ENCODE measurements at regions not wholly inside any gene's neighbourhood (a gene's known extent, or its start where the extent isn't known, plus 50 kb on each side); places are given as distances from the start of the nearest gene placed in this dataset.

DNA sequence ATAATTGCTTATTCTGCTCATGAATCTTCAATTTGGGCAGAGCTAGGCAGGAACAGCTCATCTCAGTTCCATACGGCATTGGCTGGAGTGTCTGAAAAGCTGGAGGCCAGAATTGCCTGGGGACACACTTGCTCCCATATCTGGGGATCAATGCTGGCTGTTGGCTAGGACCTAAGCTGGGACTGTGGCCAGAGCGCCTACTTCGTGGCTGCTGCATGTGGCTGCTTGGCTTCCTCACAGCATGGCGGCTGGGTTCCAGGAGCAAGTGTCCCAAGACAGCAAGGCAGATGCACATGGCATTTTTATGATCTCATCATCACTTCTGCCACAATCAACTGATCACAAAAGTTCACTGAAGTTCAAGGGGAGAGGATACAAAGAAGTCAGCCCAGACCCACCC lies 200.2 kb downstream of the TTC8 start:
- no peak for DNase-seq

DNA sequence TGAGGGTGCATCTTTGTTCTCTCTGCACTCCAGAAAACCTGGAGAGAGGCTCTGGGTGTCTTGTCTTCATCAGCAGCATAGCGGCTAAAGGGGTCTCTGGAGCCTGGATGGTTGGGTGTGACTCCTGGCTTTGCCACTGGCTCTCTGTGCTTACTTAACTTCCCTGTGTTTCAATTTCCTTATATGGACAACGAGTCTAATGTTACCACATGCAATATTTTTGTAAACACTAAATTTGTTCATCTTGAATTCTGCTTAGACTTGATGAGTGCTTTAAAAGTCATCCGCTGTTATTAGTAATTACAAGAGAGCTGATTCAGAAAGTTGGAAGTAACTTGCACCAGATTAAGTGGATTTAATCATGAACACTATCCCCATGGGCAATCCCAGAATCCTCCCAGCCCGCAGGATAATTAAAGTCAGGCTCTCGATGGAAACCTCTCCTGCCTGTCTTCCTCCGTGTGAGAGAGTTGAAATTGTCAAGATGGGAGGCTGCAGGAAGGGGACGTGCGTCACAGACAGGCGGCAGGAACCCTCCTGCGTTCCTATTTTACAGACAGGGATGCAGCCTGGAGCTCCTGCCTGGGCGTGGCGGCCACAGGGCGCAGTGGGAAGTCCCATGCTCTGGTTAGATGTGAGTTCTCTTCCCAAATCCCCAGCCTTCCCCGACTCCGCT lies 201.2 kb downstream of the TTC8 start:
- no peak for DNase-seq

DNA sequence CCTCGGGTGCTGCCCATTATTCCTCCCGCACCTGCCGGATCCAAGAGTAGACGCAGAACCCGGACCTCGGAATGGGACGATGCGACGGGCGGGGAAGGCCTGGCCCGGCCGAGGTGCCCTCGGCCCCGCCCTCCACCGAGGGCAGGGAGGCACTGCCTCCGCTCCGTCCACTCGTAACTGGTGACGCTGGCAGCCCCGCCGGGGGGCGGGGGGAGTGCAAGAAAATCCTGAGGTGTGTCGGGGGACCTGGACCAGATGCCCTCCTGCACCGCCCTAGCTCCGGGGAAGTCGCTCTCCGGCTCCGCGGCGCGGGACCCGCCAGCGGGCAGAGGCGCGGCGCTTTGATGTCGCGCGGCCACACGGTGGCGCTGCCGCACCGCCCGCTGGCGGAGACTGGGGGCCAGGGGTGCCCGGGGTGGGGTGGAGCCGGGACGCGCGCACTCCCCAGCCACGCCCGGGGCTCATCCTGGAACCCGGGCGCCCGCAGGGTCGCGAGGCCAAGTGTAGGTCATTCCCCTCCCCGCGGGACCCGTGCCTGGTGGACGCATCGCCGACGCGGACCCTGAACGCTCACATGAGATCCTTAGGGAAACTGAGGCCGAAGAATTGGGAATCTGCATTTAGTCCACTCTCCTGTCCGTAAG lies 202.8 kb downstream of the TTC8 start:
- peak in 1 of 2 experiments; percentile 73 for DNase-seq

DNA sequence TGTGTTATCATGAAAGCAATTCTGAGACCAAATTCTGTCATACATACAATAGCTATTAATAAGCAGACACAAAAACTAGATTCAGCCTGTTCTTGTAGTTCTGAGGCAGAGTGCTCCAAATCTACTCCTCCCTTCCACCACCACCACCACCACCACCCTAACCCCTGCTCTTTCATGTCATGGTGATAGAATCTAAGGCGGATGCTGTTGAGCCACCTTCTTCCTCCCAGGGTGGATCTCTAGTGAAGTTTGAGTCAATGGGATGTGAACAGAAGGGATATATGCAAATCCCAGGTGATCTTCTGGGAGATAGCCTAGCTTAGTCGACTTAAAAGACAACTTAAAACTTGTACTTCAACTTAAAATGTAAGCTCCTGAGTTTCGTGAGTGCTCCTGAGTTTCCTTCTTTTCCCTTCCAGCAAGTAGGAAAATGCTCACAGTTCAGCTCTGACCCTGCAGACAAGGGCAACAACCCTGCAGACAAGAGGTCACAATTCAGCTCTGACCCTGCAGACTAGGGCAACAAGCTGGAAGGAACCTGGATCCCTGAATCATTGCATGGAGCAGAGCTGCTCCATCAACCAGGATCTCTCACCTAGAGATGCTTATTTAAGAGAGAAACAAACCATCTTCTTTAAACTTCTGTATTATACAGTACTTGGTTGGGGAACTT lies 204.1 kb downstream of the TTC8 start:
- no peak for DNase-seq

DNA sequence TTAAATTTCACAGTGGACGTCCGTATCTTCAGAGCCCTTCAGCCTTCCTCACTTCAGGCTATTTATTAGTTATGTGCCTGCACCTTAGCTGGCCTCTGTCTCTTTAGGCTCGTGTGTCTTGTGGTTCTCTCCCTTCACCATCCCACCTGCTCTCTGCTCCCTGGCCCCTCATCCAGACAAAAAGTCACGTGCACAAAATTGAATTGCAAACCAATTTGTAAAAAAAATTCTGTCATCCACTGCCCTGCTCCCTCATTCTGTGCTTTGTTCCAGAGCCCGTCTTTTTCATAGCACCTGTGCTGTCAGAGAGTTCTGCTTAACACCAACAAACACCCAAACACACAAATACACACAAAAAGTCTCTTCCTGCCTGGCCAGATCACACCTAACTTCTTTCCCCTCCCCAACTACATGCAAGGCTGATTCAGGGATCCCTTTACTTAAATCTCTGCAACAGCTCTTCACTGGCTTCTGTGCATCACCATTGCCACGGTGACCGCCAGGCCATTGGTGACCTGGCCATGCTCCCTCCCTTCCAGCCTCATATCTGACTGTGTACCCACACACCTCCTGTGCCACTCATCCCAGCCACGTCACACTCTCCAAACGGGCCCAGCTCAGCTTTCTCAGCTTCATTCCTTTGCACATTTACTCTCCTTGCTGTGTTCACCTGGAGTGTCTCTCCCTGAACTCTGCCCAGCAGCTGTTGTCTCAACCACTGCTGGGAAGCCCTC lies 205.7 kb downstream of the TTC8 start:
- no peak for DNase-seq

DNA sequence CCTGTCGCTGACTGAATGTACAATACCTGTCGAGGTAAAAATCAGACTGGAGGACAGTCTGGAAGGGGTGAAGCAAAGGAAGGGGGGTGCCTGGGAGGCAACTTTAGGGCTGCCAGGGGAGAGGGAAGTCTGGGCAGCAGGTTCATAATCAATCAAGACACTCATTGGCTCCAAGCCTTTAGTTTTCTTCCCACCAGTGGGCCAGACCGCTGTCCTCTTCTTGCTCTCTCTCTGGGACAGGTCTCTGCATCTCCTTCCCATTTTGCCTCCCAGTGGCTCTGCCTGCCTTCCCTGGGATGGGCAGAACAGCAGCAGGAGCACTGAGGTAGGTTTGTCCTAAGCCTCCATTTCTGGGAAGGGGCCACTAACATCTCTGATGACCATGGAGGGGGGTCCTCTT lies 206.5 kb downstream of the TTC8 start:
- no peak for DNase-seq

DNA sequence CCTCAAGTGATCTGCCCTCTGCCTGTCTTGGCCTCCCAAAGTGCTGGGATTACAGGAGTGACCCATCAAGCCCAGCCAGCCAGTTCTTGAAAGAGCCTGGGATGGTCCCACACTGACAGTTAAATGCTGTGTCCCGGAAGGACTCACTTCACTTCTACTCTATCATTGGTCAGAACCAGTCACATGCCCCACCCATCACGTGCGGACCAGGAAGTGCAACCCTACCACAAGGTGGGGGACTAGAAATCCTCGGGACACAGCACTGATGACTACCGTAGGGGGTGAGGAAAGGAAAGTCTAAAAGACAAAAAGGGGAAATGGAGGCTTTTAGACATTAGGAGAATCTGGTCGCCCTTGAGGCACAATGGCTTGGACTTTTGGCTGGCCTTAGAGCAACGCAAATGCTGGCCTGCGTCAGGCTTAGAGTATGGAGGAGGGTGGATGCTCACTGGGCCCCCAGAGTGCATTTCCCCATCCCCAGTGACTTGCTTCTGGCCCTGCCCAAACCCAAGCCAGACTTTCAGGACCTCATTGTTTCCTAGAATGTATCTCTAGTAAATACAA lies 207.7 kb downstream of the TTC8 start:
- no peak for DNase-seq

DNA sequence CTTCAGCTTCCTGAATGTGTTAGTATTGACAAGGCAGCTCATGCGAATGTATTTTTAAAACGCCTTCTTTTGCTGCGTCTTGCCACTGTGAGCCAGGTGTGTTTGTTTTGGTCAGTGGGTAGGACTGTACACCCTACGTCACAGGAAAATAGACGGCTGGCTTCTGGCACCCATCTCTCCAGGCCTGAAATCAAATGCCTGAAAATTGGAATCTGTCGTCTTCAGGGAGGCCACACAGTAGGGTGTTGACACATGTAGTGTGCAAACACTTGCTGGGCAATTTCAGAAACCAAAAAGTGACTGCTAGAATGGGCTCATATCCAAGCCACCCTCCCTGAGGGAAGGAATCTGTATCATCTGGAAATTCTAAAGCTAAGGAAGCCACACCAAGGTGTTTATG lies 209.3 kb downstream of the TTC8 start:
- no peak for DNase-seq

DNA sequence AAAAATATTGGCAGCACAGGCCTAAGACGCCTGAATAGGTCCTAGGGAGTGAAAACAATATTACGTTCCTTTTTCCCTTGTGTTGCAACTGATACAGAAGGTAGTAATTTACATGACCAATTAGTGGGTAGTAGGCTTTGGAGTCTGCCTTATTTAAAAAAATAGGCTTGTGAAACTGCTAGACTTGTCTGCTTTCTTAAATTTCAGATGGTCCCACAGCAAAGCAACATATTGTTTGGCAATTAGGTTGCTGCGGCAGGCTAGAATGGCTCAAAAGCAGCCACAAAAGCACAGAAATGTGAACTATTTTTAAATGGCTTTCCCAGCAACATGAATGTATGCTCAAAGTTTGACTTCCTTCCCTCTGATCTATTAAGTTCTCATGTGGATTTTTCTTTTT lies 211.9 kb downstream of the TTC8 start:
- no peak for DNase-seq

DNA sequence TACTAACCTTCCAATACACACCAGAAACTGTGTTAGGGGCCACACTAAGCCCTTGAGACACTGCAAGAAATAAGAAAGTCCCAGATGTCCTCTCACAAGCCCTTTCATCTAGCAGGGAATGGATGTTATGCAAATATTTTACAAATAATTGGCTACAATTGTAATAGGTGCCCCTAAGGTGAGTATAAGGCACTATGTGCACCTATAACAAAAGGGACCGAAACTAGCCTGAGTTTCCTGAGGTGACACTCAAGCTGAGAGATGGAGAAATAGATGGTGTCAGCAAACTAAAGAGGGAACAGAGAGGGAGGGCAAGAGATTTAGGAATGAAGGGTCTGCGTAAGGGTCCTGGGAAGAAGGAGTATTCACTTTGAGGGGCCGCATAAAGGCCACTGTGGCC lies 212.6 kb downstream of the TTC8 start:
- DNase-seq = no peak

DNA sequence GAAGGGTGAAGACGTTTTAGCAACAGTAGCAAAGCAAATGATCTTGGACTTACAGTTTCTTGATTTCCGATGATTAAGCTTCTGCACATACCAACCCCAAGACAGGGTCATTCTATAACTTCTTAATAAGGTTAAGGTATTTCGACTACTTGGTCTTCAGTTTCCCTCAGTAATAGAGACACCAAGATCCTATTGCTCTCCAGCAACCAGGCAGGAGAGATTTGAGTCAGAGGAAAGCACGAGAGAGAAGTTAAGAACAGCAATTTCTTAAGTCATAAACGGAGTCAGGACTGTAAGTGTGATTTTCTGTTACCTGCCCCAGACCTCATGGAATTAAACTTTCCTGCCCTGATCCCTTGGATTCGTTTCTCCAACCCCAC lies 215.6 kb downstream of the TTC8 start:
- no peak for DNase-seq

DNA sequence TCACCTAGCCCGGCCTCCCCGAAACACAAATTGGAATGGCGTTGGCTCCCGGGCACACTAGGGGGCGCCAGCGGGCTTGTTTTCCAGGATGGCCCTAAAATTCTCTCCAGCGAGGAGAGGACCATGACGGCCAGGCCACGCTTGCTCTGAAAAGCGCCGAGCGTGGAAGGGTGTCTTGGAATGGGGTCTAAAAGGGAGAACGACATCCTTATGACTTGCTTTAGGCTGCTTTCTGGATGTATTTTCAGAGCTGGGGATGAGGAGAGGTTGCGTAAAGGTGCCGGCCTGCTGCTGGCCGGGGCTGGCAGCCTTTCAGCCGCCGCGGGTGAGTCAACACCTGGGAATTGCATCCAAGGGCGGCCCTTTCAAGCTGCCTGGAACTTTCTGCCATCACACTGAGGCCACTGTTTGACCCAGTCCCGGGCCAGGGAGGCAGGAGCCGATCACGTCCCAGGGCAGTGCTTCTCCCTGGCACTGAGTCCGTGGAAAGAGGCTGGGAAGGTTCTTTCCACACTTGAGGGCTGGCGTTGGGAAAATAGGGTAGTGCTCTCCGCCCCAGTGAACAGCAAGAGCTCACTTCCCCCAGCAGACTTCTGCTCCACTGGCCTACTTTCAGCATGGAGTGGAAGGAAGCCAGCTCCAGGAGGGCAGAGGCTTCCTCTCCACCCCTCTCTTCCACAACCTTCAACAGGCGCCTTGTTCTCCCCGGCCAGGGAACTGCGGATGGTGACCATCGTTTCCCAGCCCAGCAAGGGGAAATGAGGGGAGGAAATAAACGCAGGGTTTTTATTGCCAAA lies 216.2 kb downstream of the TTC8 start:
- peak; percentile 65 to 89 for DNase-seq

DNA sequence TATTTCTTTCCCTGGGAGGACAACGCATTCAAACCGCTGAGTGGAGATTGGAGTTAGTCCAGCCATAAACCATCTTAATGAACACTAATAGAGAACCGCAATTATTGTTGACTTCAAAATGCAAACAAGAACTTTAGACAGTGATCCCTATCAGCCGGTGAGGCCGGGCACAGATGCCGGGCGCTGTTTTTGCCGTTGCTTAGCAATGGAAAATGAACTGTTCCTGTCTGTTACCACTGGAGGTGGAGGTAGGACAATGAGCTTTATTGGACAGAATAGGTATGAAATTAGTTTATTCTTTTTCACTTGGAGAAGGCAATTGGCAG lies 216.8 kb downstream of the TTC8 start:
- DNase-seq = peak; percentile 73 to 80

DNA sequence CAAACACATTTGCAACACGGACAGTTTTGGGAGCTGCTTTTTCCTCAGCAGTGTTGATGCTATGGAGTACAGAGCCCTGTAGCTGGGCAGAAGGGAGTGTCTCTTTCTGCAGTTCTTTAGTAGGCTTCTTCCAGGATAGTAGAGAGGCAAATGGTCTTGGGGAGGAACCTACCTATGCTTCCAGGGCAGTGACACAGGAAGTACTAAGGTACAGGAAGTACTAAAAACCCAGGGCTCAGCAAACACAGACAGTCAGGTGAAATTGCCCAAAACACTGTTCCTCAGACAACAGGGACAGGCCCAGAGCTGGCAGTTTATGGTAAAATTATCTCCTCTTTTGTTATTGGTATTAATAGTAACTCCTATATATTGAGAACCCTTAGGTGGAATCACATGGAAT lies 217.6 kb downstream of the TTC8 start:
- DNase-seq = no peak

DNA sequence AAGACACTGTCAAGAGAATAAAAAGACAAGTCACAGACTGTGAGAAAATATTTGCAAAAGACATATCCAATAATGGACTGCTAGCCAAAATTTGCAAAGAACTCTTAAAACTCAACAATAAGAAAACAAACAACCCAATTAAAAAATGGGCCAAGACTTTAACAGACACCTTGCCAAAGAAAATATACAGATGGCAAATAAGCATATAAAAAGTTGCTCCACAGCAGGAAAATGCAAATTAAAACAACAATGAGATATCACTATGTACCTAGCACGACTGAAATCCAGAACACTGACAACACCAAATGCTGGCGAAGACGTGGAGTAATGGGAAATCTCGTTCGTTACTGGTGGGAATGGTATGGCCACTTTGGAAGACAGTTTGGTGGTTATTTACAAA lies 228.9 kb downstream of the TTC8 start:
- no peak for DNase-seq

DNA sequence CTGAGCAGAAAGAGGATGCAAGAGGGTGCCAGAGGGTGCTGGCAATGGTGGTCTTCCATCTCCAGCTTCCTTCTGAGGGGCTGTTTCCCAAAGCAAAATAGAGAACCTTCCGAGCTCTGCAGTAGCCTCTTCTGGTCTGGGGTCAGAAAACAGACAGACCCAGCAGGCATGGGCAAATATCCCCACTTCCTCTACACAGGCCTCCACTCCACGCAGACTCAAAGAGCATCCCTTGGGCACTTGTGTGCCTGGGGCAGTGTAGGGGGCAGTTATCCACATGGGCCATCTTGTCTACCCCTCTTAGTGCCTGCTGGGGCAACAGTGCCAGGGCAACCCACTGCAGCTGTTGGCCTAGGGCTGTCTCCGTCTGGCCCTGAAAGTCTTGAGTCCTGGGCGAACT lies 231.9 kb downstream of the TTC8 start:
- no peak for DNase-seq

DNA sequence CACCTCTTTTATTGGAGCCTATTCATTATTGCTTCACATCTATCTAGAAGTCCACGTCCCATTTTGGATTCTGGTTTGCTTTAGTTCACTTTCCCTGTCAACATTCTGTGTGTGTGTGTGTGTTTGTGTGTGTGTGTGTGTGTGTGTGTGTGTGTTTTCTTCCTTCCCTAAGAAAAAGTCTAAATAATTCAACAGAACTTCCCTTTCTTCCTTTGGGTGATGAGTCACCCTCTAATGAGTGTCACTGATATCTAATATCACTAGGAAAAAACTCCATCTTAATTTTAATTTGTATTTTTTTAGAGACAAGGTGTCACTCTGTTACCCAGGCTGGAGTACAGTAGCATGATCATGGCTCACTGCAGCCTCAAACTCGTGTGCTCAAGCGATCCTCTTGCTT lies 234.2 kb downstream of the TTC8 start:
- no peak for DNase-seq

DNA sequence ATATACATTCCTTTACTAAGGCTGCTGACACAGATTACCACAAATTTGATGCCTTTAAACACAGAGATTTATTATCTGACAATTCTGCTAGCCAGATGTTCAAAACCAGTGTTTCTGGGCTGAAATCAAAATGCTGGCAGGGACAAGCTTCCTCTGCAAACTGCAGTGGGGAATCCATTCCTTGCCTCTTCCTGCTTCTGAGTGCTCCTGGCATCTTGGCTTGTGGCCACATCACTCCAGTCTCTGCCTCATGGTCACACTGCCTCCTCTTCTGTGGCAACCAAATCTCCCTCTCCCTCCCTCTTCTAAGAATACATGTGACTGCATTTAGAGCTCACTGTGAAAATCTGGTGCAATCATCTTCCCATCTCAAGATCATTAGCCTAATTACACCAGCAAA lies 235.7 kb downstream of the TTC8 start:
- no peak for DNase-seq

DNA sequence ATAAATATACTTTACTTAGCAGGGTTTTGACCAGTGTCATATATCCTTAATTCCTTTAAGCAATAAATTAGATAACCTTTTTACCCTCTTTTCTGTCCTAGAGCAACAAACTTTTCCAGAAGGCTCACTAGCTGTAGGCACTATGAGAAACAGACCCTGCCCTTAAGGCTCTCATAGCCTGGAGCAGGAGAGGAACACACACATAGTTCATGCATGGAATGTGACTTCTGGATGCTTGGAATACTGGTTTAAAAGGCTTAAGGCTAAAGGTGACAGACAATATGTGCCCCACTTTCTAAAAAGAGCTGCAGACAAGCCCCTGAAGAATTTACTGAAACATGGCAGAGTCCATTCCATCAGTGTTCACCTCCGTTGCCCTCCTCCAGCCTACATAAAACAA lies 237.2 kb downstream of the TTC8 start:
- DNase-seq = no peak

DNA sequence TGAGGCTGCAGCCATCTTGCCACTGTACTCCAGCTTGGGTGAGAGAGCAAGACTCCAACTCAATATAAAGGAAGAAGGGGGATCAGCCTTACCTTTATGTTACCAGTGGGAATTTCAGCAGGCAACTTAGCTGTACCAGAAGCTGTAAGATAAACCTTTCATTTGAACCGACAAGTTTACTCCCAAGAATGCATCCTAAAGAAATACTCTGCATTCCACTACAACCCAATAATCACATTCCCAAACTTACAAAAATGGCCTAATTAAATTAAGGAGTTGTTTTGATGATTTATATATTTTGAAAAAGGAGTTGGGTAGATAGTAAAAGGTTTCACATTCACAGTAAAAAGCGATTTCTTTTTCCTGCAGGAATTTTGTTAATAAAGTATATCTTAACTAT lies 241.4 kb downstream of the TTC8 start:
- no peak for DNase-seq

DNA sequence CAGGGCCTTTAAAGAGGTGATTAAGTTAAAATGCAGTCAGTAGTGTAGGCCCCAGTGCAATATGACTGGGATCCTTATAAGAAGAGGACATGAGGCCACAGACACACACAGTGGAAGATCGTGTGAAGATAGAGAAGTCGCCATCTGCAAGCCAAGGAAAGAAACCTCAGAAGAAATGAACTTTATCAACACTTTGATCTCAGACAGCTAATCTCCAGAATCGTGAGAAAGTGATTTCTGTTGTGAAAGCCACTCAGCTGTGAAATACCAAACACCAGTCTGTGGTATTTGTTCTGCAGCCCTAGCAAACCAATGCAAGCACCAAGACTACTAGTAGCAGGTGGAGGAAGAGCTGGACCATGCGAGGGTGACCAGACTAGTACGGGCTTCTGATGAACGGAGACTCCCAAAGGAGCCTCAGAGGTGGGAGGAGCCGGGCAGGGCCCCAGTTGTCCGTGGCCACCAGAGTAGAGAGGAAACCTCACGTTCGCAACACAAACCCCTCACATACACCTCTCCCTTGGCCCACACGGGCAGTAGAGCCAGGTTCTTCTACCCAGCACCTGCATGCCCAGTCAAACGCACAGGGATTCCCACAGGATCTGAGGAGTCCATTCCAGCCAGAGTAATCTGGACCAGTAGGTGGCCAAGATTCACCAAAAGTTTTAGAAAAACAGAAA lies 243.0 kb downstream of the TTC8 start:
- DNase-seq = no peak

Measured in NCI-H526 (cell line).